Nephron progenitor cell (in vitro differentiated cells): ENCODE measurements at regions not wholly inside any gene's neighbourhood (a gene's known extent, or its start where the extent isn't known, plus 50 kb on each side); places are given as distances from the start of the nearest gene placed in this dataset.

ENCODE experiments used
- DNase-seq: peaks from one replicate; pipeline ENCODE4 v3.0.0; 2021
- H3K27ac Mint-ChIP-seq: 2 replicates; pipeline ENCODE4 v1.8.0; 2021; ENCODE audit warnings: mild to moderate bottlenecking, moderate library complexity, mixed read lengths
- H3K27me3 Mint-ChIP-seq: 2 replicates; pipeline ENCODE4 v1.8.0; 2021; ENCODE audit warnings: mild to moderate bottlenecking, low read depth, mixed read lengths; ENCODE audit not compliant: poor library complexity
- H3K36me3 Mint-ChIP-seq: 2 replicates; pipeline ENCODE4 v1.8.0; 2021; ENCODE audit warnings: low read depth, mixed read lengths
- H3K4me1 Mint-ChIP-seq: 2 replicates; pipeline ENCODE4 v1.8.0; 2021; ENCODE audit warnings: mixed read lengths
- H3K4me3 Mint-ChIP-seq: 2 replicates; pipeline ENCODE4 v1.8.0; 2021; ENCODE audit warnings: mild to moderate bottlenecking, moderate library complexity, mixed read lengths
- H3K9me3 Mint-ChIP-seq: 2 replicates; pipeline ENCODE4 v1.8.0; 2021; ENCODE audit warnings: mild to moderate bottlenecking, moderate library complexity, mixed read lengths
- CTCF ChIP-seq: fragments of 200-600 bp; sonication (generic); IDR thresholded peaks from 2 replicates; pipeline ENCODE4 v1.5.0; 2021; ENCODE audit warnings: antibody characterized with exemption

DNA sequence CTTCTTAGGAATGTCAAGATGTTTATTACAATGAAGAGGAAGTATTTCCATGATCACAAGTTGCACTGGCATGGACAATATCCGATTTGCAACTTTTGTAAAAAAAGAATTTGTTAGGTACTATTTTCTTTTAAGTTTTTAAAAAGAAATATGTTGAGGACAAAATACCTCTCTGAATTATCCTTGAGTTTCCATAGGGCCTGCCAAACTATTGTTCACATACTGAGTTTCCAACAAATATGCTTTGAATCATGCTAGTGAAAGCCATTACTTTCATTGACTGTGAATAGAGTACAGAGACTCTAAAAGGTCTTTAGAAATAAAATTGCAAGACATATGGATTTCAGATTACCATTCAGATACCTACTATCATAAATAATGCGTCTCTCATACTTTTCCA lies 566.1 kb downstream of the TMEM182 start:
- no peaks in the 10 kb centered on the region for H3K9me3 Mint-ChIP-seq
- H3K36me3 Mint-ChIP-seq, result no peaks in the 10 kb centered on the region
- no peaks in the 10 kb centered on the region for H3K27me3 Mint-ChIP-seq
- H3K27ac Mint-ChIP-seq, result no peak overlapping the region
- no peaks in the 10 kb centered on the region for H3K4me1 Mint-ChIP-seq
- no peak for DNase-seq
- H3K4me3 Mint-ChIP-seq, result no peak overlapping the region
- TF ChIP-seq CTCF, result no peak

DNA sequence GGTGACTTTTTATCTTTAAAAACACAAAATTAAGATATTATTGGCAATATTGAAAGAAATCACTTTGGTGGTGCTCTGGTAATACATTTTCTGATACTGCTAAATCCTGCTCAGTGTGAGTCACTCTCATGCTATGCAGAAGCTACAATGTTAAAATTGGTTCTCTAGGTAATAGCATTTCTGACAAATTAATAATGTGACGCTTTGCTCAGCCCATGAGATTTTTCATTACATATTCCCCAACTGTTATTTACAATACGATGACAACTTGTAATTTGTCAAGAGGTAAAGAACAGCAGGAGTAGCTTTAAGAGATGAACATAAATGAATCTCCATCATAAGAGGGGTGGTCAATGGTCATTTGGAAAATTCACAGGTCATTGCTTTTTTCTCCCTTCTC lies 573.6 kb downstream of the TMEM182 start:
- no peak for DNase-seq
- Mint-ChIP-seq H3K27ac (no peak overlapping the region), H3K36me3 (no peaks in the 10 kb centered on the region), H3K27me3 (no peaks in the 10 kb centered on the region), H3K4me3 (no peak overlapping the region), H3K4me1 (no peaks in the 10 kb centered on the region), H3K9me3 (no peaks in the 10 kb centered on the region)
- TF ChIP-seq CTCF, result no peak

DNA sequence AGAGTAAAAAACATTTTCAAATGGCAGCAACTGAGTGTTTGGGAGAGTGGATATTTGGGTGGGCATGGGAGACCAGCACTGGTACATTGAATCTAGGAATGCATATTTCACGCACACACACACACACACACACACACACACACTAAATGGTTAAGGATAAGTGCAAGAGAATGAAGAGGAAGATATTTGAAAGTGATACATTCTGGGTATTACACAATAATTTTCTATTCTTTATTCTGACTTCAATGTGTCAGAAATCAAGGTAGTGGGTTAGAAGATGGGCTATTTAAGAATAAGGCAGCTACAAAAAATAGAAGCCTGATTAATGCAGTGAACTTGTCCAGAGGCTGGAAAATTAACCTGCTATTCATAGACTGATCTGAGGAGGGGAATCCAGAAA lies 577.0 kb downstream of the TMEM182 start:
- H3K4me3 Mint-ChIP-seq, result no peak overlapping the region
- no peak for DNase-seq
- H3K36me3 Mint-ChIP-seq, result no peaks in the 10 kb centered on the region
- no peak overlapping the region for H3K27ac Mint-ChIP-seq
- no peaks in the 10 kb centered on the region for H3K4me1 Mint-ChIP-seq
- no peaks in the 10 kb centered on the region for H3K9me3 Mint-ChIP-seq
- TF ChIP-seq CTCF, result no peak
- H3K27me3 Mint-ChIP-seq, result no peaks in the 10 kb centered on the region

DNA sequence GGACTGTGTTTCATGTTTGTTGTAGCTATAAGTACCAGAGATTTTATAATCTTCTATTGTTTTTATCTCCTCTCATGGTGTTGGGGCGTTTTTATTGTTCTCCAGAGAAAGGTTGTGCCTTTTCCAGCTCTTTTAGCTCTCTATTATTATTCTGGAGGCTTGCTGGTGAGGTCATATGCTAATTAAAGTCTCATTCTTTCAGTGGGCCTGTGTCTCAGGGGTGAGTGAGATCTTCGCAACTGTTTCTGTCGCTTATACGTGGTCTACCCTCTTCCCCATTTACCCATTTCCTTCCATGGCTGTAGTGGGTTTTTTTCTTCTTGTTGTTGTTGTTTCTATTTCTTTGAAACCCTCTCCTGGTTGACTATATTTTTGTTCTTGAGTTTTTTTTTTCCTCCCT lies 584.9 kb downstream of the TMEM182 start:
- Mint-ChIP-seq H3K27ac (no peak overlapping the region), H3K4me1 (no peaks in the 10 kb centered on the region), H3K36me3 (no peaks in the 10 kb centered on the region), H3K4me3 (no peak overlapping the region), H3K27me3 (no peaks in the 10 kb centered on the region), H3K9me3 (peaks cover 5% of the 10 kb centered on the region)
- DNase-seq, result no peak
- no peak for TF ChIP-seq CTCF

- Mint-ChIP-seq H3K27ac (peak overlapping the region; percentile 23), H3K4me3 (no peak overlapping the region), H3K36me3 (no peaks in the 10 kb centered on the region), H3K9me3 (no peaks in the 10 kb centered on the region), H3K27me3 (peaks cover 3% of the 10 kb centered on the region), H3K4me1 (peaks cover 26% of the 10 kb centered on the region)
- peak; percentile 33 for DNase-seq
- no peak for TF ChIP-seq CTCF
Observed at GRCh38 chr2:103353774-103354173, 591.9 kb downstream of the TMEM182 start.

GRCh38 chr2:103355287-103355686 lies 593.5 kb downstream of the TMEM182 start:
- Mint-ChIP-seq H3K4me1 (peaks cover 26% of the 10 kb centered on the region), H3K36me3 (no peaks in the 10 kb centered on the region), H3K27me3 (peaks cover 3% of the 10 kb centered on the region), H3K9me3 (no peaks in the 10 kb centered on the region), H3K4me3 (no peak overlapping the region), H3K27ac (no peak overlapping the region)
- no peak for TF ChIP-seq CTCF
- no peak for DNase-seq
